HPDE6-E6E7 (cell line): ENCODE measurements at regions not wholly inside any gene's neighbourhood (a gene's known extent, or its start where the extent isn't known, plus 50 kb on each side); places are given as distances from the start of the nearest gene placed in this dataset.

Experiments
- DNase-seq: peaks from one replicate; pipeline ENCODE4 v3.0.0; 2011; ENCODE audit warnings: missing footprints; ENCODE audit errors: extremely low spot score

GRCh38 chr10:62545160-62546066, 171.2 kb downstream of the ZNF365 start:
- DNase-seq, result no peak

- DNase-seq, result no peak
Observed at GRCh38 chr10:62548686-62549085, 174.5 kb downstream of the ZNF365 start.

GRCh38 chr10:62550173-62550572, 176.0 kb downstream of the ZNF365 start:
- DNase-seq, result no peak

DNA sequence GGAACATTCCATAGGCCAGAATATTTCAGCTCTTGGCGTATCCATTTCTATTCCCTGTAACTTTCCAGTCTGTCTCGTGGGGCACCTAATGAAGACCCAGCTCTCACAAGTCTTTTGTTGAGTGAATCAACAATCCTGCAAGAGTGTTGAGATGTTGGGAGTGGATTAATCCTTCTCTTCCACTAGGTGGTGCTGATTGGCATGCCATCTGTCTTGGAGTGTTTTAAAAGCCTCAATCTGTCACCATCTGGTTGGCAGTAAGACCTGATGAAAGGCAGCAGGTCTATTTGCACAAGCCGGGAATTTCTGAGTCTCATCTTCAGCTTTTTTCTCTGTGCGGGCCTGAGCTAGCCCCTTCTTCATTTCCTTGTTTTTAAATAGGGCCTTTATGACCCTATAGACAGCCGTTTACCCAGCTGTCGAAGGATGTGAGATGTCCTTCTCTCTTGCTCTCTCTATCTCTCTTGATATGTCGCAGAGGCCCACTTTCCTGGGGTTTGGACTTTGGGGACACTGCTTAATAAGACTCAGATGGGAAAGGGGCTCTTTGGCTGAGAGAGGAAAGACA, 180.5 kb downstream of the ZNF365 start:
- DNase-seq, result peak; percentile 34

GRCh38 chr10:62559481-62560200, 185.5 kb downstream of the ZNF365 start:
- no peak for DNase-seq

DNA sequence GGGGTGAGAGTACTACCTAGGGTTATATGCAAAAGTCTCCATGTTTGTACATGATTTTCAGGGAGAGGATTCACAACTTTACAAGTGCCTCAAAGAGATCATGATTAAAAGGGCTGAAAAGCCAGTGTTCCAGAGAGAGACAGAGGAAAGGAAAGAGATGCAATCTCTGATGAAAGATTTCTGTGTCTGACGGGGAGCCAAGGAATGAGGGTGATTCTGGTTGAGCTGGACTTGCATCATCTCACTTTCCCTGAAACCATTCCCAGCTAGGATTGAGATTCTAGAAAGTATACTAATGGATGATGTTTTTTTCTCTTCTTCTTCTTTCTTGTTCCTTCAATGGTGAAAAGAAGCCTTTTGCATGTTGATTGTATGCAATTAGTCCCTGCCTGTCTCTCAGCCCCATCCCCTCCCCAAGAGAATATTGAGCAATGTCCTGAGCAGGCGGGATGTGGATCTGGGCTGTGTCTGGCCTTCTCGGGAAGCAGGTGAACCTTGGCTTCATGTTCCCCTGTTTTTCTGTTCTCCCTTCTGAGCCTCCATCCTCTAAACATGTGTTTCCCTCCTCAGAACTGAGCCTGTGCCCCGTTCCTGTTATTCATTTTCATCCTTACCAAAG, 186.1 kb downstream of the ZNF365 start:
- DNase-seq, result peak; percentile 5

DNA sequence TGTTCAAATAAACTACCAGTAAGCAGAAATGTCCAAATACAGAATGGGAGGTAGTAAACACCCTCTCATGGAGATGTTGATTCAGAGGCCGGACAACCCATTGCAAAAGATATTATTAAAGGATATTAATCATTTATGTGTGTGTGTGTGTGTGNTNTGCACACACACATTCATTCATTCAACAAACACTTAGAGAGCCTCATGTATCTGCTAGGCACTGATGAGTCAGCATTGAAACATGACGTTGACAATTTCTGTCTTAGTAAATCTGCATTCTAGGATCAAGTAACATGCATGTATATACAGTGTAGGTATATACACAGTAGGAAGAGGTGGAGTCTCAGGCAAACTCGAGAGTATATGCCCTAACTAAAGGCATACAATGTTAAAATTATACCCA, 187.0 kb downstream of the ZNF365 start:
- no peak for DNase-seq

- no peak for DNase-seq
Observed at GRCh38 chr10:62562101-62562500, 187.9 kb downstream of the ZNF365 start.

GRCh38 chr10:62562795-62563194, 188.6 kb downstream of the ZNF365 start:
- no peak for DNase-seq

DNA sequence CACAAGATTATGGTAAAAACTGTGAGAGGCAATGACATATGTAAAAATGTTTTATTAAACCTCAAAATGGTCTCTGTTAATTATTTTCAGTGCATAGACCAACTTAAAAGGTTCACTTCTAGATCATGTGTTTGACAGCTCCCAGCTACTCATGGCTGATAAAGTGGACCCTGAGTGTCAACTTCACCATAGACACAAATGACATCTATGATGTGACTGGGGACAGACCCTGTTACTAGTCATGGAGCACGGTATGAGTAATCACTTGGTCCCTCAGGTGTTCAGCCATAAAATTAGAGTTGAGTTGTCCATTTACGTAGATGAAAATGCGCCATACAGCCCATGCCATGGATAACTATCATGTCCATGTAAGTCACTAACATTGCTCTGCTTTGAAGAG, 199.8 kb downstream of the ZNF365 start:
- DNase-seq, result no peak

- DNase-seq, result no peak
Observed at GRCh38 chr10:62577076-62577475, 202.9 kb downstream of the ZNF365 start.

GRCh38 chr10:62577666-62578291, 203.6 kb downstream of the ZNF365 start:
- no peak for DNase-seq

DNA sequence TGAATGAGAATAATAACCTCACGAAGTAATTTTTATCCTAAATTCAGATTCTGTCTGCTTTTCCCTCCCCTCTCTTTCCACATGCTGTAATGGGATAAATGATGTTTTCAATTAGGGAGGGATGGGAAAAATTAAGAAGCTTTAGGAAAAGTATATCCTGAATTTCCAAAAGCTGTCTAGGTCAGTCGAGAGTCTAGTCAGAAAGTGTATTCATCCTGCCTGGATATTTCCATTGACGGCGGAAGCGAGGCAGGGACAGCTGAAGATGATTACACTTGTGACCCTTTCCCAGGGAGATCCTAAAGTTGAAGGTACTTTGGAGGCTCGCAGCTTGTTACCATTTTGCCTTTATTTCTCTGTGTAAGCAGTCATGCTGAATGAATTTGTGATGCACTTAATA, 204.1 kb downstream of the ZNF365 start:
- no peak for DNase-seq

DNA sequence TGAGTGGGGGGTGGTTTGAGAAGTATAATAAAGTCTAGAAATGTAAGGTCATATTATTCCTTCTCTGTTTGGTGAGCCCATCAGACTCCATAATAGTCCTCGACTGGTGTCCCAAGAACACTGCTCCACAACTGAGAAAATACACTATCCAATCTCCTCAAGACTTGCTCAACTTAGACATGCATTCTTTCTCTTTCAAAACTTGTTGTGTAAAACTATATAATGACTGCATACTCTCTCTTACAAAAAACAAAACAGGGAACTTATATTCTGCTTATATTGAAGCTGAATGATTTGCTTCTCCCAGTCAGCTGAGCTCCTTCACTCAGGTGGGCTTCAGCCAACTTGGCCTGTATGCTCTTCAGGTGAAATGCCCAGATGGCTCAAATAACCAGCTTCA, 204.7 kb downstream of the ZNF365 start:
- no peak for DNase-seq

DNA sequence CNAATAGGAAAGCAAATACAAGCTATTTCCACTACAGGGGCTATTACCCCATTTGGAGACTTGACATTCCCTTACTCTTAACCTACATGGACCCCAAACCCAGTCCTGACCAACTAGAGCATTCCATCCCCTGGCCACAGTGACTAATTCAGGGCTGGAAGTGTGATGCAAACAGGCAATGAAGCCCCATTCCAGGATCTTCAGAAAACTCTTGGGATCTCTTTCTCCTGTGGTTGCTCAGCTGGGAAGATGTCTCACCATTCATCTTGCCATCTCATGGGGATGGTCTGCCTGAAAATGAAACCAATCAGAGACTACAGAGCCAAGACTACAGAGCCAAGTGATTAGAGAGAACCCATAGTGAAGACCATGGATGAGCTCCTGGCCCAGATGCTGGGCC, 206.2 kb downstream of the ZNF365 start:
- DNase-seq, result no peak

- no peak for DNase-seq
Observed at GRCh38 chr10:62581351-62581750, 207.2 kb downstream of the ZNF365 start.

- no peak for DNase-seq
Observed at GRCh38 chr10:62582101-62582705, 208.0 kb downstream of the ZNF365 start.

DNA sequence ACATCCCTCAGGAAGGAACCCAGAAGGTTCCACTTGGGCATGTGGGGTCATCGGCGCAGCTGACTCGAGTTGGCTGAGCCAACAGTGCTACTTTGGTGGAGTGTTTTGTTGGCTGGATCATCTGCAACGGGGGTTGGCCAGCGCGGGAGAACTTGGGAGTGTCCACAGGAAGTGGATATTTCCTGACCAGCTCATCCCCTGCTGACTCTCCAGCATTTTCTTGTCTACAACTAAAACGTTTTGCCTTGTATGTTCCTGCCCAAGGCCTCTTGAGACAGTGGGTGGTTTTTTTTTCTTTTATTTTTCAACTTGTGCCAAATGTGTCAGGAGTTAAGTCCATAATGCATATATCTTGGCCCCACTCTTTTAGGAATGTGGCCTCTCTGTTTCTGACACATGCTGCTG, 208.6 kb downstream of the ZNF365 start:
- DNase-seq, result no peak

- DNase-seq, result no peak
Observed at GRCh38 chr10:62583876-62584615, 209.9 kb downstream of the ZNF365 start.

DNA sequence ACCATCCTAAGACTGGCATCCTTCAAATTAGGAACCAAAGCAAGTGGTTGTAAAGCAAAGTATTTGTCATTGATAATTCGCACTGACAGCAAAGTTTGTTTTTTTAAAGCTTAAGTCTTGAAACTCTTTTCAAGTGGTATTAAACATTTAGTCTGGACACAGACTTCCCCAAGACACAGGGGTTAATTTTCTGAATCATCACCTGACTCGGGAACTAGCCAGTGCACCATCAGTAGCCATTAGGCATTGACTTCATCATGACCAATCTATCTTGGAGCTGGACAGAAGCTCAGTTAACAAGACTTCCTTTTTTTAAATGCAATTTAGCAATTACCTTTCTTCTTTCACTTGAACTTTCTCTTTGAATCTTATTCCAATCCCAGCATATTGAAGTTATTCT, 210.6 kb downstream of the ZNF365 start:
- no peak for DNase-seq
